ENCODE measurements at regions not wholly inside any gene's neighbourhood (a gene's known extent, or its start where the extent isn't known, plus 50 kb on each side); places are given as distances from the start of the nearest gene placed in this dataset.

DNA sequence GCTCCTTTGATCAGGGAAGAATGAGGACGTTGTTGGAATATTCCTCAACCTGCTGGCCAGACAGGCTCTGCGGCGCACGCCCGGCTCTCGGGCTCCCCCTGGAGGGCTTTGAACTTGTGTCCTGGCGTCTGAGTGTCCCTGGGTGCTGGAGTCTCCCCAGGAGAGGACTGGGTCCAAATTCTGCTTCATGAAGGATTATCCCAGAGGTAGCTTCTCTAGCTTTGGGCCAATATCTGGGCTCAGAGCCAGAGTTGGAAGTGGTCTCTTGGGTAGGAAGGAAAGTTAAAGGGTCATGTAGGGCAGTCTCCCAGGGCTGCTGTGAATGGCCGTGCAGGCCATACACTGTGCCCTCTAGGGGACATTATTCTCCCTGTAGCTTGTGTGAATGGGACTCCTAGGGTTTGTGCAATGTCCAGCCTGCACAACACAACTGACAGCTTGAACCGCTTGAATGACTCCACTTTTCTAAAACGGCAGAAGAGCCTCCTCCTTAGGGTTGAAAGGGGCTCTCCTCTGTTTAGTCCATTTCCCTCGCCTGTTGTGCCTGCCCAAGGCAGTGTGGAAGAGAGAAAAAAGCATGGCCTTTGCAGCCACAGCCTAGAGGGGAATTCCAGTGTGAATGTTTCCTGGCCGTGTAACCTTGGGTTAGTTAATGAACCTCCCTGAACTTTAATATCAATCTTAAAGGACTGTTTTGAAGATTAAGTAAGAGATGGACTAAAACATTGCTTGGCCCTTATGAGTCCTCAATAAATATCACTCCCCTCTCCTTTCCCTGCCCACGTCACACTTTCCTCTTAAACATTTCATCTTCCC is 111.2 kb upstream of the THY1 start:
- DNase-seq (ENCODE audit: low read depth) = peak; percentile 68
- H3K4me3 ChIP-seq (ENCODE audit: low read length) = no peak overlapping the region
- TF ChIP-seq, protein P1, sequence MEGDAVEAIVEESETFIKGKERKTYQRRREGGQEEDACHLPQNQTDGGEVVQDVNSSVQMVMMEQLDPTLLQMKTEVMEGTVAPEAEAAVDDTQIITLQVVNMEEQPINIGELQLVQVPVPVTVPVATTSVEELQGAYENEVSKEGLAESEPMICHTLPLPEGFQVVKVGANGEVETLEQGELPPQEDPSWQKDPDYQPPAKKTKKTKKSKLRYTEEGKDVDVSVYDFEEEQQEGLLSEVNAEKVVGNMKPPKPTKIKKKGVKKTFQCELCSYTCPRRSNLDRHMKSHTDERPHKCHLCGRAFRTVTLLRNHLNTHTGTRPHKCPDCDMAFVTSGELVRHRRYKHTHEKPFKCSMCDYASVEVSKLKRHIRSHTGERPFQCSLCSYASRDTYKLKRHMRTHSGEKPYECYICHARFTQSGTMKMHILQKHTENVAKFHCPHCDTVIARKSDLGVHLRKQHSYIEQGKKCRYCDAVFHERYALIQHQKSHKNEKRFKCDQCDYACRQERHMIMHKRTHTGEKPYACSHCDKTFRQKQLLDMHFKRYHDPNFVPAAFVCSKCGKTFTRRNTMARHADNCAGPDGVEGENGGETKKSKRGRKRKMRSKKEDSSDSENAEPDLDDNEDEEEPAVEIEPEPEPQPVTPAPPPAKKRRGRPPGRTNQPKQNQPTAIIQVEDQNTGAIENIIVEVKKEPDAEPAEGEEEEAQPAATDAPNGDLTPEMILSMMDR (IDR thresholded peaks at IDR 0.05; ENCODE audit: insufficient read depth, low read depth, low read length, missing control alignments) = peak; percentile 94

DNA sequence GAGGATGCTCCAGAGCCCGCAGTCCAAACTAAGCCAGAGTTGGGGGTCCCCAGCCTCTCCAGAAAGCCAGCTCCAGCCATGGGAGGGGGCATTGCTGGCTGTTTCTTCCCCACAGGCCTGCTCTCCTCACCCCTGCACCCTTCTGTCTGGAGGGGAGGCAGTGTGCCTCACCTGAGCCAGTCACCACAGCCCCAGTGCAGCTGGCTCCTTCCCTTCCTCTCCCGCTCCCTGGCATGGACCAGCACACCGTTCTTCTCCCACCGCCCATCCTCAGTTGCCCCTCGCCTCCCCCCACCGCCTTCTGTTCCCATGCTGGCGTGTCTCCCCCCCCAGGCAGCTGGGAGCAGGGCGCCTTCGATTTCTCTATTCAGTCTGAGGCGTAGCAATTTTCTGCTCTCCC is 110.5 kb upstream of the THY1 start:
- no peak for DNase-seq (ENCODE audit: low read depth)
- TF ChIP-seq, protein P1 (IDR thresholded peaks at IDR 0.05; ENCODE audit: insufficient read depth, low read depth, low read length, missing control alignments) = no peak
- no peak overlapping the region for H3K4me3 ChIP-seq (ENCODE audit: low read length)

DNA sequence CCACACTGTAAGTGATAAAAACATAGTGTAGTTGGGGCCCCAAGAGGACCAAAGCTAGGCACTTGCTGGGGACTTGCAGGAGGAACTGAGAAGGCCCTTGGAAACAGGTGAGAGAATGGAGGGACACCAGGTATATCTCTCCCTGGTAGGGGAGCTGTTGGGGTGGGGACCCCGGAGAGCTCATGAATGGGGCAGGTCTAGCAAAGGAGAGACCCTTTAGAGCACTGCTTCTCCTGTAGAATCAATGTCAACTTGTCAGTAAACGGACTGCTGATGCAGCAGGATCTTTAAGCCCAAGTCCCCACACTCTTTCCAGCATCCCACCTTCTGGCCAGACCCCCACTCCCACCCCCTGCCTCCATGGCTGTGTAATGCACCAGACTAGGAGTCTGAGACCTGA is 109.6 kb upstream of the THY1 start:
- TF ChIP-seq, protein P1 (IDR thresholded peaks at IDR 0.05; ENCODE audit: insufficient read depth, low read depth, low read length, missing control alignments) = no peak
- no peak for DNase-seq (ENCODE audit: low read depth)
- H3K4me3 ChIP-seq (ENCODE audit: low read length) = no peak overlapping the region

DNA sequence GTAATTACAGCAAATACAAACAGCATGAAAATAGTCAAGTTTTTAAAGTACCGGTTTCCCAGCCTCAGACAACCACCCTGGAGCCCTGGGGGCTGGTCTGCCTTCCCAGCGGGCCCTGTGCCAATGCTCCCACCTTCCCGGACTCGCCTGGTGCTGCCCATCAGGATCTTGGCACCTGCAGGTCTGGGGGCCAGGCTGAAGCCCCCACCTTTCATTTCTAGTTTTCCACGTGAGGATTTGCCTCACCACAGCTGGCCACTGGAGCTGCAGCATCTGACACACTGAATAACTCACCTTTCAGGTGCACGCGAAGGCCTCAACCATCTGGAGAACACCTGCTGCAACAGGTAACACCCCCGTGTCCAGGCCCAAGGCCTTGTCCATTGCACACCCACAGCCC is 108.7 kb upstream of the THY1 start:
- no peak for DNase-seq (ENCODE audit: low read depth)
- H3K4me3 ChIP-seq (ENCODE audit: low read length) = no peak overlapping the region
- TF ChIP-seq, protein P1 (IDR thresholded peaks at IDR 0.05; ENCODE audit: insufficient read depth, low read depth, low read length, missing control alignments) = no peak

DNA sequence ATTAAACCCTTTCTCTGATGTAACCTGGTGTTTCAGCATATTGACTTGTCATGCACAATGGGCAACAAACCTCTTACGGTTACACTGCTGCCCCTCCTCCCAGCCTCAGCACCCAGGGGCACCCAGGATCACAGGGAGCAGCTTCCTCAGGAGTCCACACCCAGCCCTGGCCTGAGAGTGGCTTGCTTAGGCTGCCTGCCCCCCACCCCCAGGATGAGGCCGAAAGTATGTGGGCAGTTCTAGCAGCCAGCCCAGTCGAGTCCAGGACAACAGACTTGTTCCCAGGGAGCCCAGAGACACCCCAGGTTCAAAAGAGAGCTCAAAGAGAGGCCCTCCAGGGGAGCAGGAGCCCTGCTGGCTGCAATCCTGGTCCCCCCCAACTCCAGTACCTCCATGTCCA is 108.1 kb upstream of the THY1 start:
- TF ChIP-seq, protein P1 (IDR thresholded peaks at IDR 0.05; ENCODE audit: insufficient read depth, low read depth, low read length, missing control alignments) = no peak
- DNase-seq (ENCODE audit: low read depth) = no peak
- no peak overlapping the region for H3K4me3 ChIP-seq (ENCODE audit: low read length)

DNA sequence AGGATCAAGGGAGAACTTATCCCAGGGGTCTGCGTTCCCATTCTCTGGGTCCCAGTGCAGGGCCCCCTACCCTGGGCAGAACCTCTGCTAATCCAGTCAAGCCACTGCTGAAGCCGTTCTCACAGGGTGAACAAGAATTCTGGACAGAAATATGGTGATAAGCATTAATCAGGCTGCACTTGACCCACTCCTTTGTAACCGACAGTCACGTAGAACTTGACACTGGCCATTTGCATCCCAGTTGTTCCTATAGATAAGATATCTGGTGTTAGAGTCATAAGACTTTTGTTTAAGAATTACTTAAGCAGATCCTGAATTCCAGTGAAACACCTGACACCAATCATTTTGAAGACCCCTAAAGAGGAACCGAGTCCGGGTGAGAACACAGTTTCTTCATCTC is 107.5 kb upstream of the THY1 start:
- DNase-seq (ENCODE audit: low read depth) = no peak
- H3K4me3 ChIP-seq (ENCODE audit: low read length) = no peak overlapping the region
- TF ChIP-seq, protein P1 (IDR thresholded peaks at IDR 0.05; ENCODE audit: insufficient read depth, low read depth, low read length, missing control alignments) = no peak

DNA sequence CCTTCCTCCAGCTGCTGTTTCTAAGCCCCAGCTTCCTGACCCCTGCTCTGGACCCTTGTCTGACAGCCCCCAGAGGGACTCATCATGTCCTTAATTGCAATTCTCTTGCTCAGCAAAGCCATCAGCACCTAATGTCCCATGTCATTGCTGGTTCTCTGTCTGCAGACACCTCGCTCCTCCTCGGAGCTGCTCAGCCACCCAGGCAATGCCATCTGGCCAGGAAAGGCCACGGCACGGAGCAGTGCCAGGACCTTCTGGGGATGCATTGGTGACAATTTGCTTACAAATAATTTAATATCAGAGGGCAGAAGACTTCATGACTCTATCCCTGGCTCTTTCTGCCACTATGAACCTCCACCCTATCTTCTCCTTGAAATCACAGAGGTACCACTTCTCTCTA is 107.0 kb upstream of the THY1 start:
- TF ChIP-seq, protein P1 (IDR thresholded peaks at IDR 0.05; ENCODE audit: insufficient read depth, low read depth, low read length, missing control alignments) = no peak
- no peak for DNase-seq (ENCODE audit: low read depth)
- no peak overlapping the region for H3K4me3 ChIP-seq (ENCODE audit: low read length)
